ENCODE measurements at regions not wholly inside any gene's neighbourhood (a gene's known extent, or its start where the extent isn't known, plus 50 kb on each side); places are given as distances from the start of the nearest gene placed in this dataset.

DNA sequence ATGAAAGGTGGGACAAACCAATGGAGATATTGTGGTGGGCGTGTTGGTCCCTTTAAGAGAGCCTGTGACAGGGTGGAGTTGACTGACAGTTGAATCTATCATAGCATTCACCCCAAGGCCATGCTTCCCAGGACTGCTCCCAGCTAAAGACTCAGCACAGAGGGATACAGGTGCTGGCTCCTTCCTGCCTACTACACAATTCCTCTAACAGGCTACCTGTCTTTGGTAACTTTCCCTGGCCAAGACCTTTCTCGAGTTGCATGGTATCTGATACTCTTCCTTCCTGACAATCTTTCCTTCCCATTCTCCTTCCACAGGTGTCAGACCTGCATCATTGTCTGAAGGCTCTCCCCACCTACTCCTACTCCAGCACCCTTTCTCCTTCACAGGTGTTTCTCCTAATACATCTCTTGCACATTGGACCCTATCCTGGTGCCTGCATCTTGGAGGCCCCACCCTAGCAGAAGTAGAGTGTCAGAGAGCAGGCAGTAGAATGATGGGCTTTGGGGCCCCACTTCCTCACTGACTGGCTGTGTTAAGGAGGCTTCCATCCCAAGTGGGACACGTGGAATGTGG is 120.7 kb upstream of the ALDH1B1 start:
- H3K23me2 ChIP-seq (ENCODE audit: insufficient read length, low read depth, low read length, poor library complexity, severe bottlenecking), result no peaks in the 10 kb centered on the region
- H3K23ac ChIP-seq (ENCODE audit: insufficient read length, low read depth, low read length), result no peak overlapping the region
- H3K36me3 Mint-ChIP-seq (ENCODE audit: insufficient read depth in 1 of 3, low read depth in 3 of 3), result no peaks in the 10 kb centered on the region
- no peaks in the 10 kb centered on the region for H3K27me3 ChIP-seq (ENCODE audit: insufficient read depth, low read length)
- no peak overlapping the region for H2BK15ac ChIP-seq (ENCODE audit: low read depth, low read length)
- no peak overlapping the region for H2BK20ac ChIP-seq (ENCODE audit: low read depth, low read length, poor library complexity, severe bottlenecking)
- no peaks in the 10 kb centered on the region for H4K20me1 ChIP-seq (ENCODE audit: control insufficient read depth, insufficient read depth, insufficient read length)
- H3K14ac ChIP-seq (ENCODE audit: insufficient read depth, low read length), result no peak overlapping the region
- H2BK12ac ChIP-seq (ENCODE audit: insufficient read length, low read depth, low read length), result no peak overlapping the region
- TF ChIP-seq, protein P1, sequence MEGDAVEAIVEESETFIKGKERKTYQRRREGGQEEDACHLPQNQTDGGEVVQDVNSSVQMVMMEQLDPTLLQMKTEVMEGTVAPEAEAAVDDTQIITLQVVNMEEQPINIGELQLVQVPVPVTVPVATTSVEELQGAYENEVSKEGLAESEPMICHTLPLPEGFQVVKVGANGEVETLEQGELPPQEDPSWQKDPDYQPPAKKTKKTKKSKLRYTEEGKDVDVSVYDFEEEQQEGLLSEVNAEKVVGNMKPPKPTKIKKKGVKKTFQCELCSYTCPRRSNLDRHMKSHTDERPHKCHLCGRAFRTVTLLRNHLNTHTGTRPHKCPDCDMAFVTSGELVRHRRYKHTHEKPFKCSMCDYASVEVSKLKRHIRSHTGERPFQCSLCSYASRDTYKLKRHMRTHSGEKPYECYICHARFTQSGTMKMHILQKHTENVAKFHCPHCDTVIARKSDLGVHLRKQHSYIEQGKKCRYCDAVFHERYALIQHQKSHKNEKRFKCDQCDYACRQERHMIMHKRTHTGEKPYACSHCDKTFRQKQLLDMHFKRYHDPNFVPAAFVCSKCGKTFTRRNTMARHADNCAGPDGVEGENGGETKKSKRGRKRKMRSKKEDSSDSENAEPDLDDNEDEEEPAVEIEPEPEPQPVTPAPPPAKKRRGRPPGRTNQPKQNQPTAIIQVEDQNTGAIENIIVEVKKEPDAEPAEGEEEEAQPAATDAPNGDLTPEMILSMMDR (conservative IDR thresholded peaks at IDR 0.05), result no peak
- no peak overlapping the region for H2AFZ ChIP-seq (ENCODE audit: low read length)
- no peak overlapping the region for H3K18ac ChIP-seq (ENCODE audit: insufficient read length, low read depth, low read length)
- H4K8ac ChIP-seq (replicated peaks; ENCODE audit: insufficient read length, low read depth, low read length), result no peak overlapping the region
- WGBS (ENCODE audit: extremely low coverage, insufficient read length, low lambda C conversion rate), result no CpG with 5 or more reads among the region's 3 CpGs
- no peak overlapping the region for H3K4me2 ChIP-seq (ENCODE audit: insufficient read depth, insufficient read length, low read length)
- H3K56ac ChIP-seq (ENCODE audit: insufficient read length, low read depth, low read length), result no peak overlapping the region
- H2AK5ac ChIP-seq (ENCODE audit: insufficient read length, low read length), result no peak overlapping the region
- H2BK5ac ChIP-seq (ENCODE audit: insufficient read length, low read length), result no peak overlapping the region
- H3K4me3 Mint-ChIP-seq, result no peak overlapping the region
- H3K27me3 Mint-ChIP-seq (ENCODE audit: low read depth), result peaks cover 84% of the 10 kb centered on the region
- no peak overlapping the region for H2BK120ac ChIP-seq (ENCODE audit: low read depth, low read length, poor library complexity, severe bottlenecking)
- no peak overlapping the region for H4K5ac ChIP-seq (ENCODE audit: insufficient read length, low read depth, low read length)
- no peak overlapping the region for H3T11ph ChIP-seq (ENCODE audit: low read length)
- no peak overlapping the region for H3K27ac Mint-ChIP-seq
- H4K91ac ChIP-seq (ENCODE audit: insufficient read length, low read depth, low read length), result no peak overlapping the region
- no peaks in the 10 kb centered on the region for H3K4me1 Mint-ChIP-seq
- H3K4me1 ChIP-seq (ENCODE audit: insufficient read depth, low read length), result no peaks in the 10 kb centered on the region
- H3K9me3 ChIP-seq (ENCODE audit: control insufficient read depth, low read depth, low read length), result no peaks in the 10 kb centered on the region
- H3K4ac ChIP-seq (ENCODE audit: low read depth, low read length), result no peak overlapping the region
- DNase-seq, result no peak
- H3K79me2 ChIP-seq (ENCODE audit: insufficient read depth, low read length), result no peaks in the 10 kb centered on the region
- no peak overlapping the region for H3K9ac ChIP-seq (ENCODE audit: extremely low read depth, insufficient read length, low read length)
- H3K27ac ChIP-seq (ENCODE audit: insufficient read length, low read depth, low read length), result no peak overlapping the region
- H3K79me1 ChIP-seq (ENCODE audit: insufficient read depth, low read depth, low read length, poor library complexity, severe bottlenecking), result no peaks in the 10 kb centered on the region
- H3K9me3 Mint-ChIP-seq, result no peaks in the 10 kb centered on the region

Data from H9 (cell line).